ENCODE measurements at regions not wholly inside any gene's neighbourhood (a gene's known extent, or its start where the extent isn't known, plus 50 kb on each side); places are given as distances from the start of the nearest gene placed in this dataset.

- TF ChIP-seq, protein P1, sequence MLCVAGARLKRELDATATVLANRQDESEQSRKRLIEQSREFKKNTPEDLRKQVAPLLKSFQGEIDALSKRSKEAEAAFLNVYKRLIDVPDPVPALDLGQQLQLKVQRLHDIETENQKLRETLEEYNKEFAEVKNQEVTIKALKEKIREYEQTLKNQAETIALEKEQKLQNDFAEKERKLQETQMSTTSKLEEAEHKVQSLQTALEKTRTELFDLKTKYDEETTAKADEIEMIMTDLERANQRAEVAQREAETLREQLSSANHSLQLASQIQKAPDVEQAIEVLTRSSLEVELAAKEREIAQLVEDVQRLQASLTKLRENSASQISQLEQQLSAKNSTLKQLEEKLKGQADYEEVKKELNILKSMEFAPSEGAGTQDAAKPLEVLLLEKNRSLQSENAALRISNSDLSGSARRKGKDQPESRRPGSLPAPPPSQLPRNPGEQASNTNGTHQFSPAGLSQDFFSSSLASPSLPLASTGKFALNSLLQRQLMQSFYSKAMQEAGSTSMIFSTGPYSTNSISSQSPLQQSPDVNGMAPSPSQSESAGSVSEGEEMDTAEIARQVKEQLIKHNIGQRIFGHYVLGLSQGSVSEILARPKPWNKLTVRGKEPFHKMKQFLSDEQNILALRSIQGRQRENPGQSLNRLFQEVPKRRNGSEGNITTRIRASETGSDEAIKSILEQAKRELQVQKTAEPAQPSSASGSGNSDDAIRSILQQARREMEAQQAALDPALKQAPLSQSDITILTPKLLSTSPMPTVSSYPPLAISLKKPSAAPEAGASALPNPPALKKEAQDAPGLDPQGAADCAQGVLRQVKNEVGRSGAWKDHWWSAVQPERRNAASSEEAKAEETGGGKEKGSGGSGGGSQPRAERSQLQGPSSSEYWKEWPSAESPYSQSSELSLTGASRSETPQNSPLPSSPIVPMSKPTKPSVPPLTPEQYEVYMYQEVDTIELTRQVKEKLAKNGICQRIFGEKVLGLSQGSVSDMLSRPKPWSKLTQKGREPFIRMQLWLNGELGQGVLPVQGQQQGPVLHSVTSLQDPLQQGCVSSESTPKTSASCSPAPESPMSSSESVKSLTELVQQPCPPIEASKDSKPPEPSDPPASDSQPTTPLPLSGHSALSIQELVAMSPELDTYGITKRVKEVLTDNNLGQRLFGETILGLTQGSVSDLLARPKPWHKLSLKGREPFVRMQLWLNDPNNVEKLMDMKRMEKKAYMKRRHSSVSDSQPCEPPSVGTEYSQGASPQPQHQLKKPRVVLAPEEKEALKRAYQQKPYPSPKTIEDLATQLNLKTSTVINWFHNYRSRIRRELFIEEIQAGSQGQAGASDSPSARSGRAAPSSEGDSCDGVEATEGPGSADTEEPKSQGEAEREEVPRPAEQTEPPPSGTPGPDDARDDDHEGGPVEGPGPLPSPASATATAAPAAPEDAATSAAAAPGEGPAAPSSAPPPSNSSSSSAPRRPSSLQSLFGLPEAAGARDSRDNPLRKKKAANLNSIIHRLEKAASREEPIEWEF (IDR thresholded peaks at IDR 0.05; ENCODE audit: insufficient replicate concordance, low read depth, low read length), result peak; percentile 90
- TF ChIP-seq ZNF687 (IDR thresholded peaks at IDR 0.05) (peak; percentile 62; the same call in 1 of the 2 replicates), YY1 (IDR thresholded peaks at IDR 0.05; ENCODE audit: low read depth, low read length) (no peak), MEF2B (IDR thresholded peaks at IDR 0.05; ENCODE audit: partially characterized antibody, poor library complexity, severe bottlenecking) (peak; percentile 72), POU2F2 (IDR thresholded peaks at IDR 0.05; ENCODE audit: borderline replicate concordance, low read depth, low read length) (peak; percentile 25; the same call in 1 of the 3 replicates), IRF4 (IDR thresholded peaks at IDR 0.05; ENCODE audit: low read depth, low read length) (peak; percentile 59; the same call in 1 of the 2 replicates), TAF1 (IDR thresholded peaks at IDR 0.05; ENCODE audit: borderline replicate concordance, low read depth, low read length) (0 out of 2 replicates have a peak, but pooled peaks have one; percentile 19), BCL11A (IDR thresholded peaks at IDR 0.05; ENCODE audit: low read depth, low read length) (0 out of 2 replicates have a peak, but pooled peaks have one; percentile 11), MTA2 (IDR thresholded peaks at IDR 0.05; ENCODE audit: low read depth) (0 out of 2 replicates have a peak, but pooled peaks have one; percentile 37), SMARCA5 (IDR thresholded peaks at IDR 0.05) (peak; percentile 65), KLF5 (IDR thresholded peaks at IDR 0.05; ENCODE audit: partially characterized antibody) (no peak), FOXM1 (IDR thresholded peaks at IDR 0.05; ENCODE audit: low read depth, low read length) (peak; percentile 41; the same call in 1 of the 2 replicates), ESRRA (IDR thresholded peaks at IDR 0.05; ENCODE audit: low read length) (no peak), IKZF1 (conservative IDR thresholded peaks at IDR 0.05) (peak; percentile 71; the same call in 1 of the 2 replicates), ZNF622 (IDR thresholded peaks at IDR 0.05) (no peak), EED (IDR thresholded peaks at IDR 0.05; ENCODE audit: low read depth) (peak; percentile 68), CREM (IDR thresholded peaks at IDR 0.05; ENCODE audit: low read depth) (peak; percentile 36; the same call in 1 of the 2 replicates), BHLHE40 (IDR thresholded peaks at IDR 0.05; ENCODE audit: borderline replicate concordance in 1 of 2, low read depth in 2 of 2, low read length in 1 of 2) (peak in 1 of 2 experiments; percentile 30; a peak in 1 of 4 replicates)
- TF ChIP-seq, protein P2, sequence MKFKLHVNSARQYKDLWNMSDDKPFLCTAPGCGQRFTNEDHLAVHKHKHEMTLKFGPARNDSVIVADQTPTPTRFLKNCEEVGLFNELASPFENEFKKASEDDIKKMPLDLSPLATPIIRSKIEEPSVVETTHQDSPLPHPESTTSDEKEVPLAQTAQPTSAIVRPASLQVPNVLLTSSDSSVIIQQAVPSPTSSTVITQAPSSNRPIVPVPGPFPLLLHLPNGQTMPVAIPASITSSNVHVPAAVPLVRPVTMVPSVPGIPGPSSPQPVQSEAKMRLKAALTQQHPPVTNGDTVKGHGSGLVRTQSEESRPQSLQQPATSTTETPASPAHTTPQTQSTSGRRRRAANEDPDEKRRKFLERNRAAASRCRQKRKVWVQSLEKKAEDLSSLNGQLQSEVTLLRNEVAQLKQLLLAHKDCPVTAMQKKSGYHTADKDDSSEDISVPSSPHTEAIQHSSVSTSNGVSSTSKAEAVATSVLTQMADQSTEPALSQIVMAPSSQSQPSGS (IDR thresholded peaks at IDR 0.05; ENCODE audit: low read length), result peak; percentile 91; the same call in 1 of the 2 replicates
Observed at GRCh38 chr3:44031387-44032380, 210.0 kb upstream of the TOPAZ1 start (continued).
